GM12864 (cell line): ENCODE measurements at regions not wholly inside any gene's neighbourhood (a gene's known extent, or its start where the extent isn't known, plus 50 kb on each side); places are given as distances from the start of the nearest gene placed in this dataset.

Source experiments
- DNase-seq: peaks from one replicate; pipeline ENCODE4 v3.0.0-alpha.2; 2011; ENCODE audit warnings: low read depth
- H3K4me3 ChIP-seq: 2 replicates; pipeline ENCODE4 v1.5.1; 2011; ENCODE audit warnings: mild to moderate bottlenecking, low read depth, low read length, control low read depth
- CTCF ChIP-seq: IDR thresholded peaks from 2 replicates; pipeline ENCODE4 v1.5.1; 2011; ENCODE audit warnings: low read depth, mild to moderate bottlenecking, moderate library complexity, low read length, control low read depth, inconsistent platforms; ENCODE audit errors: missing control alignments

- TF ChIP-seq CTCF, result no peak
- H3K4me3 ChIP-seq, result no peak overlapping the region
- DNase-seq, result no peak
These were observed 404.8 kb downstream of the MAN2A1 start for GRCh38 chr5:110094548-110094947.

DNA sequence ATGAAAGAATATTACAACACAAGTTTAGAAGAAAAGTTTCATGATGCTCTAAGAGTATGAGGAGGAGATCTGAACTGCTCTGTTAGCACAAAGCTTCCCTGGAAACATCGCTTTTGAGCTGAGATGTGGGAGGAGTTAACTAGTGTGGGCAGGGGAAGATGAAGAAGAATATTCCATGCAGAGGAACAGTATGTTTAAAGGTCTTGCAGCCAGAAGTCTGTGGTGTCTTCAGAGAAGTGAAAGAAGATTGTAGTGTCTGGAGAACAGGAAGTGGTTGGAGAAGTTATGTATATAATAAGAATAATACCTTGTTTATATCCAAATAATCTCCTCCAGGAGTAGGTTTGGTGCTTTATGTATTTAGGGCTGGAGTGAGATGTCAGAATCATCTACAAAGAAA, 406.7 kb downstream of the MAN2A1 start:
- TF ChIP-seq CTCF, result no peak
- DNase-seq, result no peak
- no peak overlapping the region for H3K4me3 ChIP-seq

DNA sequence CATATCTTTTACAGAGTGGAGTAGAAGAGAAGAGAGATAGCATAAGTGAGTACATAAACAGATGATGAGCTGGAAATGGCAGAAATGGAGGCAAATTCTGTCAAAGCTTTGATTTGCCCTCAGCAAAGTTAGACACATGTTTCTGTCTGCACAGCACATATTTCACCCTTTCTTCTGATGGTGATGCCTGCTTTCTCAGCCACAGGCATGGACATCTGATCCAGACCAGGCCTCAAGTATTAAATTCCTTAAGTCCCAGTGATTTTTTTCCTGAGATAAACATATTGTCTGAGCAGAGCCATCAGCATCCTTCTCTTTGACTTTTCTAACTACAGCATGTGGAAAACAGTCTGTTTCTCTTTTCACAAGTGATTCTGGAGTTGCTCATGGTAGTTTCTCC, 409.8 kb downstream of the MAN2A1 start:
- no peak for DNase-seq
- TF ChIP-seq CTCF, result no peak
- no peak overlapping the region for H3K4me3 ChIP-seq

- no peak overlapping the region for H3K4me3 ChIP-seq
- TF ChIP-seq CTCF, result no peak
- no peak for DNase-seq
These were observed 413.4 kb downstream of the MAN2A1 start for GRCh38 chr5:110103081-110103480.

DNA sequence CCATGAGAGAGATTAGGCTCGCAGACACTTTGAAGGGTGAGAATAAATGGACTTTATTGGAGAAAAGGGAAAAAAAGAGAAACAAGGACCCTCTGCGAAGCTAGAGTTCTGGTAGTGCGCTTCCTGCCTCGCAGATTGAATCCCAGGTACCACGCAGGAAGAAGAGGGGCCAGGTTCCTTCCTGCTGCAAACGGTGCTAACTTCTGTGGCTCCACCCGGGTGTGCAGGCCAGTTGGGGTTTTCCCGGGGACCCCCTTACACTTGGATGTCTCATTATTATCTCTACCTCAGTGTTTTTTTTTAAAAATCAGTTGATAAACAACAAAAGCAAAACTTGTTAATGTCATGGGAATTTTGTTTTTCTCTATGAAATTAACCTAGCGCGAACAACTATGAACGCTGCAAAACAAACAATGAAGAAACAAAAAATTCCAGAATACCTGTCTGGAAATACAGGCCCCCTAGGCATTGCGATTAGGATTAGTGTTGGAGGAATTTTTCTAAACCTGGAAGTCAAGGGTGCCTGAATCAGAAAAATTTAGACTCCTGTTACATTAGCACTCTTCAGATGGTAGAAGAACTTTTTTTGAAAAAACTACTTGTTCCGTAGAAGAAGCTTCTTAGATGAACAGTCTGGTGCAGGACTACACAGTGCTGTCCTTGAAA, 414.5 kb downstream of the MAN2A1 start:
- H3K4me3 ChIP-seq, result no peak overlapping the region
- no peak for TF ChIP-seq CTCF
- DNase-seq, result no peak

DNA sequence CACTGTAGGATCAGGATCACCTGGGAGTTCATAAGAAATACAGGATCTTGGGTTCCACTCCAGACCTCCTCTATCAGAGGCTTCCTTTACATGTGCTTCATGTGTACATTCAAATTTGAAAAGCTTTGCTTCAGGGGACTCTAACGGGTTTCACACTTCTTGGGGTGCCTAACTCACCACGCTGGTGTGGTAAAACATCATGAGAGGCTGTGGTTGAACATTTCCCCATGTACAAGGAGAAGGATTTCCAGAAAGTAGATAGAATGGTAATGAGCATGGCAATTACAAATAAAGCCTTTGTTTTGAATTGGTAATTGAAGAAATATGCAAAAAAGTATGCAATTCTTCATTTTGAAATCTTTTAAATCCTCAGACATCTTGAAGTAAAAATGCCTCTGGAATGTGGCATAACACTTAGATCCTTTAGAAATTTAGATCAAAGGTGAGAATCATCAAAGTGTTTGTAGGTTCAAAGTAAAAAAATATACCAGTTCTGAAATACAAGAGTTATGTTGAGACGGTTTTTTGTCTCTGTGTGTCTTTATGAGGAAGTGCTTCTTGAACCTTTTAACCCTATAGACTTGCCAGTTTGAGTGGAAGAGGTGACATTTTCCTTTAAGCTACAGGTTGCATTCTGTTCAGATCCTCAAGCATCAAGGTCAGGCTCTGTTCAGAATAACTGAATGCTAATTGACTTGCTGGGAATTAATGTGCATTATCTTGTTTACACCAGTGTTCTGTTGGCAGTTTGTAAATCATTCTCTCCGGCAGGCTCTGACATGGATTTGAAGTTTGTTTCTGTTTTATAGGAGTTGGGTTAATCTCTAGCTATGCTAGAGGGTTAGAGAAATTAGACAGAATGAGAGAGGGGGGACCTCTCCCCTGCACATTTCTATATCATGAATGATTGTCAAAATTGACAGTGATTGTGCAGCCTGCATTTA, 415.3 kb downstream of the MAN2A1 start:
- no peak for TF ChIP-seq CTCF
- no peak for DNase-seq
- H3K4me3 ChIP-seq, result no peak overlapping the region
